ENCODE measurements at regions not wholly inside any gene's neighbourhood (a gene's known extent, or its start where the extent isn't known, plus 50 kb on each side); places are given as distances from the start of the nearest gene placed in this dataset.

DNA sequence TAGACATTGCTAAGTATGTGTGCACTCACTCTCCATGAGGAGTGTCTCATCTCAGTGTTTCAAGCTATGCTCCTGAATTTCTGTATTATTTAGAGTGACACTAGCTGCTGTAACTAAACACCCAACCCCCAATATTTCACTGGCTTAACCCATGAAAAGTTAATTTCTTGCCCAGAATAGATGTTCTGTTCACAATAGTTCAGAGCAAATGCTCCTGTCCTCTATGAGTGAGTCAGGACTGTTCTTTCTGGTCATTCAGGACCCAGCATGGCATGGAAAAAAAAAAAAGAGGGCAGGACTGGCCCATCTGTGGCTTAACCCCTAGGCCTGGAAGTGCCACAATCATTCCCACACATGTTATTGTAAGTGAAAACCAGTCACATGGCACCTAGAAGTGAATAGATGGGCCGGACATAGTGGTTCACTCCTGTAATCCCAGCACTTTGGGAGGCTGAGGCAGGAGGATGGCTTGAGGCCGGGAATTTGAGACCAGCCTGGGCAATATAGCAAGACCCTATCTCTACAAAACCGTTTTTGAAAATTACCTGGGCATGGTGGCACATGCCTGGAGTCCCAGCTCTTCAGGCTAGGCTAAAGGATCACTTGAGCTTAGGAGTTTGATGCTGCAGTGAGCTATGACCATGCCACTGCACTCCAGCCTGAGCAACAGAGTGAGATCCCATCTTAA lies 663.6 kb downstream of the IRS1 start:
- WGBS (ENCODE audit: insufficient coverage, low coverage, low lambda C conversion rate, missing lambda C conversion rate), result 63% methylated on average over 2 of the region's 3 CpGs
- H3K27me3 ChIP-seq, result no peaks in the 10 kb centered on the region
- H3K4me1 ChIP-seq, result peaks cover 0 to 4% (median 2%) of the 10 kb centered on the region in 4 donors
- ATAC-seq (no peak), DNase-seq (no peak)
- no peak overlapping the region for H3K27ac ChIP-seq
- intact Hi-C loops (cut with DNase I), result no loop called here
- no peak overlapping the region for H3K4me3 ChIP-seq
- H3K9me3 ChIP-seq, result no peaks in the 10 kb centered on the region
- TF ChIP-seq, protein P1, sequence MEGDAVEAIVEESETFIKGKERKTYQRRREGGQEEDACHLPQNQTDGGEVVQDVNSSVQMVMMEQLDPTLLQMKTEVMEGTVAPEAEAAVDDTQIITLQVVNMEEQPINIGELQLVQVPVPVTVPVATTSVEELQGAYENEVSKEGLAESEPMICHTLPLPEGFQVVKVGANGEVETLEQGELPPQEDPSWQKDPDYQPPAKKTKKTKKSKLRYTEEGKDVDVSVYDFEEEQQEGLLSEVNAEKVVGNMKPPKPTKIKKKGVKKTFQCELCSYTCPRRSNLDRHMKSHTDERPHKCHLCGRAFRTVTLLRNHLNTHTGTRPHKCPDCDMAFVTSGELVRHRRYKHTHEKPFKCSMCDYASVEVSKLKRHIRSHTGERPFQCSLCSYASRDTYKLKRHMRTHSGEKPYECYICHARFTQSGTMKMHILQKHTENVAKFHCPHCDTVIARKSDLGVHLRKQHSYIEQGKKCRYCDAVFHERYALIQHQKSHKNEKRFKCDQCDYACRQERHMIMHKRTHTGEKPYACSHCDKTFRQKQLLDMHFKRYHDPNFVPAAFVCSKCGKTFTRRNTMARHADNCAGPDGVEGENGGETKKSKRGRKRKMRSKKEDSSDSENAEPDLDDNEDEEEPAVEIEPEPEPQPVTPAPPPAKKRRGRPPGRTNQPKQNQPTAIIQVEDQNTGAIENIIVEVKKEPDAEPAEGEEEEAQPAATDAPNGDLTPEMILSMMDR (IDR thresholded peaks at IDR 0.05), result no peak
- TF ChIP-seq POLR2A (IDR thresholded peaks at IDR 0.05), result no peak
- no peaks in the 10 kb centered on the region for H3K36me3 ChIP-seq

DNA sequence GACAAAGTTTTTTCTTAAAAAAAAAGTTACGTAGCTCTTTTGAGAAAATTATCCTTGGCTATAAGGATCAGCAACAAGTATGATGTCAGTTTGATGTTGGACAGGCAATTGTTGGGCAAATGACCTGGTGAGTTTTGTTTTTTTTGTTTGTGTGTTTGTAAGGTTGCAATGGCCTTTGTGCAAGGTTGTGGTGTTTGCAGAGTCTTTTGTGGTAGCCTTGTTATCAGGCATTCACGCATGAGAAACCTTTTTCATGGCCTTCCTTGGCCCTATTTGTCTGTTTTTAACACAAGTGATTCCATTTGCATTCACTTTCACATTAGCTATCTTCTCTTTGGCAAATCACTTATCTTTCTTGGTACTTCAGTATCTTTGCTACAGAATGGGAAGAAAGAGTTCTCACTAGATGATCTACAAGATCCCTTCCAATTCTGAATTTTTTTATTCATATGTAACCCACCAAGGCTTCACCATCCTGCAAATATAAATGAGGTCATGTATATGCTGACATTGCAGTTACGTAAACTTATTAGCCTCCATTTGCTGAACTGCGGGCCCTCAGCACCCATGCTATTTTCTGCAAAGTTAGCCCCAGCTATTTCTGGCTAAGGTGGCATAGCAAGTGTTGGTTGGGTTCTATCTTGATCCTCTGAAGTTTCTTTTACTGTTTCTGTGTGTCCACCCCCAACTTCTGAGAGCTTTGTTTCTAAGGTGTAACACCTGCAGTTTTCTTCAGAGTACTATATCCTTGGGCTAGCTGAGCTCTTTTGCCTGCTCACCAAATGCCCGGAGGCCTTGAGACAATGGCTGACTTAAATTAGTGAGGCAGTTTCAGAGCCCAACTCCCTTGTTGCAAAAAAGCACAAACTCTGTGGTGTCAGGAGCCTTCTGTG lies 667.1 kb downstream of the IRS1 start:
- Histone ChIP-seq H3K36me3 (no peaks in the 10 kb centered on the region), H3K27me3 (no peaks in the 10 kb centered on the region), H3K27ac (no peak overlapping the region), H3K4me3 (no peak overlapping the region), H3K9me3 (no peaks in the 10 kb centered on the region), H3K4me1 (peaks cover 0 to 4% (median 2%) of the 10 kb centered on the region in 4 donors)
- TF ChIP-seq, protein P1 (IDR thresholded peaks at IDR 0.05), result no peak
- TF ChIP-seq POLR2A (IDR thresholded peaks at IDR 0.05), result no peak
- ATAC-seq (no peak), DNase-seq (no peak)
- 85% methylated on average over 5 of the region's 5 CpGs for WGBS (ENCODE audit: insufficient coverage, low coverage, low lambda C conversion rate, missing lambda C conversion rate)
- intact Hi-C loops (cut with DNase I), result no loop called here

DNA sequence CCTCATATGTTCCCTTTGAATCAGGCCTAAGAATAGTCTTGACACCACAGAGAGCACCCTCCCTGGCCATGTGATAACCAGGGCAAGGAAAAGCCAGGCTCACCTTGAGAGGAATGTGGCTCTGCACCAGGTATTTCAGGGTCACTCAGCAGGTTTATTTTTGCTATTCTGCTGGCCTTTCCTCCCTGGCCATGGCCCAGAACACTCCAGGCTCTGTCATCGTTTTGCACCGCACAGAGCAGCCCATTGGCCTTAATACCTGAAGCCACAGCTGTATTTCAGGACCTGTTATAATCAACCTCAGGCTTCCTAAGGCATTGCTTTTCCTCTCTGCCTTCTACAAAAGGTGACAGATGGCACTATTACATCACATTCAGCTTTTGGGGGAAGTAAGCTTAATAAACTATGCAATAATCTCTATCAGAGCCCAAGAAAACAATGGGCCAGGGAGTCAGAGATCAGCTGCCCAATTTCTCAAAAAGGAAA lies 668.3 kb downstream of the IRS1 start:
- Histone ChIP-seq H3K4me1 (peaks cover 0 to 4% (median 2%) of the 10 kb centered on the region in 4 donors), H3K9me3 (no peaks in the 10 kb centered on the region), H3K4me3 (no peak overlapping the region), H3K27me3 (no peaks in the 10 kb centered on the region), H3K27ac (no peak overlapping the region), H3K36me3 (no peaks in the 10 kb centered on the region)
- intact Hi-C loops (cut with DNase I), result no loop called here
- ATAC-seq (peak; percentile 61 to 78 (median 72)), DNase-seq (no peak)
- 10% methylated on average over 2 of the region's 2 CpGs for WGBS (ENCODE audit: insufficient coverage, low coverage, low lambda C conversion rate, missing lambda C conversion rate)
- no peak for TF ChIP-seq POLR2A (IDR thresholded peaks at IDR 0.05)
- TF ChIP-seq, protein P1 (IDR thresholded peaks at IDR 0.05), result peak in 1 of 4 donors; percentile 11

DNA sequence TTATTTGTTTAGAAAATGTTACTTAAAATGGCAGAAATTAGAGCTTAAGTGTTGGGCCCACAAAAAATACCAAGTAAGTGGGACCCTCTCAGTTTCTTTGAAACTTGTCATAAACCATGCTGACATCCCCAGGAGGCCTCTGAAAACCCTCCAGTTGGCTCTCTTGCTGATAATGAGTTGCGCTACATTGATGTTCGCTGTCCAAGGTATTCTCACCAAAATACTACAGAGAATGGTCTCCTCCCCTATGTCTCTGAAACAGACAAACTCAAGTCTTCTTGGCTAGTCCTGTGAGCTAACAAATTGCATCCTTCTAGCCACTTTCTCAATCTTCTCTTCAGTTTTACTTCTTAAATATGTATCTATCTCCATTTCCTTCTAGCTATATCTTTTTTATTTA lies 669.4 kb downstream of the IRS1 start:
- no peaks in the 10 kb centered on the region for H3K9me3 ChIP-seq
- ATAC-seq (no peak), DNase-seq (no peak)
- intact Hi-C loops (cut with DNase I), result no loop called here
- no peaks in the 10 kb centered on the region for H3K27me3 ChIP-seq
- TF ChIP-seq, protein P1 (IDR thresholded peaks at IDR 0.05), result no peak
- TF ChIP-seq POLR2A (IDR thresholded peaks at IDR 0.05), result no peak
- no peak overlapping the region for H3K27ac ChIP-seq
- H3K4me1 ChIP-seq, result peaks cover 0 to 4% (median 2%) of the 10 kb centered on the region in 4 donors
- no peaks in the 10 kb centered on the region for H3K36me3 ChIP-seq
- no peak overlapping the region for H3K4me3 ChIP-seq
- 80% methylated on average over 2 of the region's 2 CpGs for WGBS (ENCODE audit: insufficient coverage, low coverage, low lambda C conversion rate, missing lambda C conversion rate)
